CD8-positive, alpha-beta memory T cell (primary cell): ENCODE measurements at regions not wholly inside any gene's neighbourhood (a gene's known extent, or its start where the extent isn't known, plus 50 kb on each side); places are given as distances from the start of the nearest gene placed in this dataset.
"Not testable (repeated sequence)": the region's sequence is repeated elsewhere in the genome, so short reads cannot be mapped to it uniquely, and the experiment has no call there.

ENCODE experiments used
- CTCF ChIA-PET: fragments of 350-600 bp; sonication (Branson Sonifier 250); formaldehyde crosslinking; loops from one replicate; lab custom pipeline; 2021; ENCODE audit warnings: antibody characterized with exemption; lab: Charles Lee
- POLR2A ChIA-PET: fragments of 350-600 bp; sonication (Branson Sonifier 250); formaldehyde crosslinking; loops from one replicate; lab custom pipeline; 2021; ENCODE audit warnings: antibody characterized with exemption; lab: Charles Lee
- DNase-seq, 5 donors: peaks; one replicate each; pipeline versions ENCODE4 v3.0.0 to v3.0.0-alpha.2; 2020 to 2022; ENCODE audit warnings: mixed read lengths in 1 of 5
- H3K27ac ChIP-seq: one replicate; pipeline ENCODE4 v1.7.0; 2013; ENCODE audit warnings: low read depth, mild to moderate bottlenecking, low read length, moderate library complexity
- H3K27me3 ChIP-seq: 2 replicates; pipeline ENCODE4 v1.7.0; 2013; ENCODE audit warnings: low read length, mild to moderate bottlenecking; ENCODE audit not compliant: insufficient read depth, poor library complexity, severe bottlenecking
- H3K36me3 ChIP-seq: 2 replicates; pipeline ENCODE4 v1.7.0; 2013; ENCODE audit warnings: mild to moderate bottlenecking, low read length, moderate library complexity; ENCODE audit not compliant: insufficient read depth
- H3K4me1 ChIP-seq: 2 replicates; pipeline ENCODE4 v1.7.0; 2013; ENCODE audit warnings: mild to moderate bottlenecking, low read length, moderate library complexity; ENCODE audit not compliant: insufficient read depth
- H3K4me3 ChIP-seq: 2 replicates; pipeline ENCODE4 v1.7.0; 2013; ENCODE audit warnings: mild to moderate bottlenecking, low read length
- H3K9me3 ChIP-seq: 2 replicates; pipeline ENCODE4 v1.7.0; 2013; ENCODE audit warnings: mild to moderate bottlenecking, low read length
- H3K27ac Mint-ChIP-seq, 8 donors: one replicate each; pipeline ENCODE4 v1.8.0; 2020 to 2021; ENCODE audit warnings: mixed read lengths in 8 of 8, mild to moderate bottlenecking in 6 of 8, inconsistent platforms in 3 of 8, moderate library complexity in 3 of 8
- H3K27me3 Mint-ChIP-seq, 2 donors: one replicate each; pipeline ENCODE4 v1.8.0; 2020 to 2021; ENCODE audit warnings: mixed read lengths in 2 of 2, mild to moderate bottlenecking in 1 of 2, moderate library complexity in 1 of 2
- H3K36me3 Mint-ChIP-seq, 3 donors: one replicate each; pipeline ENCODE4 v1.8.0; 2020 to 2021; ENCODE audit warnings: mixed read lengths in 3 of 3, inconsistent platforms in 1 of 3, mild to moderate bottlenecking in 1 of 3
- H3K4me1 Mint-ChIP-seq, 3 donors: one replicate each; pipeline ENCODE4 v1.8.0; 2020 to 2021; ENCODE audit warnings: mixed read lengths in 3 of 3, inconsistent platforms in 1 of 3, mild to moderate bottlenecking in 1 of 3
- H3K4me3 Mint-ChIP-seq, 7 donors: one replicate each; pipeline ENCODE4 v1.8.0; 2020 to 2021; ENCODE audit warnings: mixed read lengths in 7 of 7, mild to moderate bottlenecking in 6 of 7, moderate library complexity in 4 of 7, inconsistent platforms in 2 of 7
- H3K9me3 Mint-ChIP-seq, 5 donors: one replicate each; pipeline ENCODE4 v1.8.0; 2020 to 2022; ENCODE audit warnings: mixed read lengths in 5 of 5, mild to moderate bottlenecking in 3 of 5, moderate library complexity in 2 of 5, inconsistent platforms in 1 of 5

DNA sequence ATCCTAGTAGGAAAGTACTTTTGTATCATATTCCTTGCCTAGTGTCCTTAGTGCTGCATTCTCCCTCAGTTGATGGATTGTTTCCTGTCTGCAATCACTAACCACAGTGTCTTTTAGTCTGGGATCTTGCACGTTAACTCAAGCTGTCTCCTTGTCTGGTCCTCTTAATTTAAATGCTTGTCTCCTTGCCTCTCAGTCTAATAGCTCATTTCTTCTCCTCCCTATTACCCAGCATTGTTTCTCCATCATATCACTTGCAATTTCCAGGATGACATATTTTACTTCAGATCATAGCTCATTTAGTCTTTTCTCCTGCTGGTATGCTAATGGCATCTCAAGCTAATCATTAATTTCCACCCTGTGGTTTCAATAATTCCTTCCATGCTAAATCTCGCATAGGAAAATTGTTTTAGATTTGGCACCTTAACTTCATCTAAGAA is 2052.0 kb upstream of the C9orf72 start:
- Histone ChIP-seq H3K4me1 (no peaks in the 10 kb centered on the region), H3K27ac (no peak overlapping the region), H3K27me3 (no peaks in the 10 kb centered on the region), H3K36me3 (no peaks in the 10 kb centered on the region), H3K9me3 (no peaks in the 10 kb centered on the region), H3K4me3 (no peak overlapping the region)
- Mint-ChIP-seq H3K9me3 (peaks cover 2 to 5% (median 3%) of the 10 kb centered on the region in 5 donors), H3K27me3 (no peaks in the 10 kb centered on the region), H3K36me3 (no peaks in the 10 kb centered on the region), H3K4me1 (no peaks in the 10 kb centered on the region), H3K4me3 (no peak overlapping the region), H3K27ac (no peak overlapping the region)
- DNase-seq: no peak
- ChIA-PET CTCF (no interaction called here), POLR2A (no interaction called here)

- Histone ChIP-seq H3K27me3 (no peaks in the 10 kb centered on the region), H3K27ac (no peak overlapping the region)
- H3K9me3 Mint-ChIP-seq: peaks cover 2 to 5% (median 3%) of the 10 kb centered on the region in 5 donors
Measured at GRCh38 chr9:29625931-29626330, 2052.7 kb upstream of the C9orf72 start.

DNA sequence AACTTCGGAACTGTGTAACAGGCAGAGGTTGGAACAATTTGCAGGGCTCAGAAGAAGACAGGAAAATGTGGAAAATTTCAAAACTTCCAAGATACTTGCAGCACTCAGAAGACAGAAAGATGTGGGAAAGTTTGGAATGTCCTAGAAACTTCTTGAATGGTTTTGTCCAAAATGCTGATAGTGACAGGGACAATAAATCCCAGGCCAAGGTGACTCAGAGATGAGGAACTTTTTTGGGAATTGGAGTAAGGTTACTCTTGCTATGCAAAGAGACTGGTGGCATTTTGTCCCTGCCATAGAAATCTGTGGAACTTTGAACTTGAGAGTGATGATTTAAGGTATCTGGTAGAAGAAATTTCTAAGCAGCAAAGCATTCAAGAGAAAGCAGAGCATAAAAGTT is 2055.6 kb upstream of the C9orf72 start:
- H3K4me3 Mint-ChIP-seq, H3K4me1 ChIP-seq, H3K36me3 Mint-ChIP-seq: not testable (repeated sequence)

More at GRCh38 chr9:29625931-29626330, 2052.7 kb upstream of the C9orf72 start:
- no peaks in the 10 kb centered on the region for H3K27me3 Mint-ChIP-seq
- Histone ChIP-seq H3K4me3 (no peak overlapping the region), H3K36me3 (no peaks in the 10 kb centered on the region), H3K9me3 (no peaks in the 10 kb centered on the region), H3K4me1 (no peaks in the 10 kb centered on the region)
- no peak overlapping the region for H3K27ac Mint-ChIP-seq
- no peaks in the 10 kb centered on the region for H3K4me1 Mint-ChIP-seq
- no peak overlapping the region for H3K4me3 Mint-ChIP-seq
- no peak for DNase-seq
- H3K36me3 Mint-ChIP-seq: no peaks in the 10 kb centered on the region
- ChIA-PET CTCF (no interaction called here), POLR2A (no interaction called here)

DNA sequence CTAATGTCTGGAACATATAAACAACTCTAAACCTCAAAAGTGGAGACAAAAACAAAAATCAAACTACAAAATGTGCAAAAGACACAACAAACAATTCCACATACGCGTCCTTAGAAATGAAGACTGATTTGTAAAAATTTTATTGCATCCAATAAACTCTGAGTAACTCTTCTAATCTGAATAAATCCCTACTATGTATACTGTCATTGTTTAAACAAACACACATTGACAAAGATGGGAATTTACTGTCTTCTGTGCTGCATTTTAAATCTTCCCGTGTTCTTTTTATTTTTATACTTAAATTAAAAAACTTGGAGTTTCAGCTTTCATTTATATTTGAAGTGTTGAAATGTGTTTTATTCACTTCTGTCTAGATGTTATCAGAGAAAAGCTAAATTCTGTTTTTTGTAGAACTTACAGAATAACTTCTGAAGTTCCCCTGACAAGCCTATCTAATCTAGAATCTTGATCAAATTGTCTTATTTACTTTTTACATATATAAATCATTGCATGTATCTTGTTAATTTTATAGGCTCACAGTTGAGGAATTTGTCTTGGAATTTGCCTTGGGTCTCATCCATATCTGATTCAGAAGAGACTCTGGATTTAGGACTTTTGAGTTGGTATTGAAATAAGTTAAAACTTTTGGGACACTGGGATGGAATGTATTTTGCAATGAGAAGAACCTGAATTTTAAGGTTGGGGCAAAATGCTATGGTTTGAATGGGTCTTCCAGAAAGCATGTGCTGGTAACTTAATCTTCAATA is 2064.4 kb upstream of the C9orf72 start:
- no peak overlapping the region for H3K27ac Mint-ChIP-seq
- H3K9me3 Mint-ChIP-seq: peaks cover 0 to 7% (median 4%) of the 10 kb centered on the region in 5 donors
- H3K27me3 Mint-ChIP-seq: no peaks in the 10 kb centered on the region
- DNase-seq: no peak
- Histone ChIP-seq H3K27ac (no peak overlapping the region), H3K4me1 (no peaks in the 10 kb centered on the region), H3K4me3 (no peak overlapping the region), H3K36me3 (no peaks in the 10 kb centered on the region), H3K9me3 (no peaks in the 10 kb centered on the region), H3K27me3 (no peaks in the 10 kb centered on the region)
- CTCF ChIA-PET: no interaction called here
- POLR2A ChIA-PET: no interaction called here
- H3K4me1 Mint-ChIP-seq: no peaks in the 10 kb centered on the region
- H3K36me3 Mint-ChIP-seq: no peaks in the 10 kb centered on the region
- H3K4me3 Mint-ChIP-seq: no peak overlapping the region

More for the DNA sequence above, 2055.6 kb upstream of the C9orf72 start:
- H3K9me3 ChIP-seq, H3K27me3 Mint-ChIP-seq, H3K27ac ChIP-seq, CTCF ChIA-PET, H3K36me3 ChIP-seq, H3K4me3 ChIP-seq, H3K4me1 Mint-ChIP-seq, H3K9me3 Mint-ChIP-seq, POLR2A ChIA-PET, H3K27me3 ChIP-seq, DNase-seq, H3K27ac Mint-ChIP-seq: not testable (repeated sequence)

DNA sequence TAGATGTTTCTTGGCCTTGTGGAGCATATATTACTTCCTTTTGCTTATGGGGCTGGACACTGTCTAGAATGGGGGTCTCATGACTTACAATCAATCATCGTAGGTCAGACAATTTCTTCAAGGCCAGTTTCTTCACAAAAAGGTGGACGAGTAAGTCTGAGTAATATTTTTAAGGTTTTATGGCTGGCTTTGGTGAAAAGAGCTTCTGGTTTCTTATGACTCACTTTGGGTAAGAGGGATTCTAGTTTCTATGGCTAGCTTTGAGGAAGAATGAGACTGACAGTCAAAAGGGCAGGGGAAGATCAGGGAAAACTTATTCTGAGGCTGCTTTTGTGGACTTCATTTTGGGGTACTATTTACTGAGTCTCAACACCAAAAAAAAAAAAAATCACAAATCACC is 2067.2 kb upstream of the C9orf72 start:
- Mint-ChIP-seq H3K4me1 (no peaks in the 10 kb centered on the region), H3K27me3 (no peaks in the 10 kb centered on the region), H3K27ac (no peak overlapping the region), H3K9me3 (peaks cover 0 to 15% (median 4%) of the 10 kb centered on the region in 5 donors), H3K4me3 (no peak overlapping the region), H3K36me3 (no peaks in the 10 kb centered on the region)
- Histone ChIP-seq H3K36me3 (no peaks in the 10 kb centered on the region), H3K27ac (no peak overlapping the region), H3K4me3 (no peak overlapping the region), H3K27me3 (no peaks in the 10 kb centered on the region), H3K9me3 (no peaks in the 10 kb centered on the region), H3K4me1 (no peaks in the 10 kb centered on the region)
- ChIA-PET CTCF (no interaction called here), POLR2A (no interaction called here)
- DNase-seq: no peak

GRCh38 chr9:29644514-29644913 is 2071.2 kb upstream of the C9orf72 start:
- Histone ChIP-seq H3K36me3 (no peaks in the 10 kb centered on the region), H3K4me1 (no peaks in the 10 kb centered on the region), H3K27ac (no peak overlapping the region), H3K4me3 (no peak overlapping the region), H3K27me3 (no peaks in the 10 kb centered on the region), H3K9me3 (no peaks in the 10 kb centered on the region)
- no peak for DNase-seq
- ChIA-PET CTCF (no interaction called here), POLR2A (no interaction called here)
- Mint-ChIP-seq H3K27me3 (no peaks in the 10 kb centered on the region), H3K4me3 (no peak overlapping the region), H3K9me3 (peaks cover 0 to 20% (median 0%) of the 10 kb centered on the region in 5 donors), H3K36me3 (no peaks in the 10 kb centered on the region), H3K4me1 (no peaks in the 10 kb centered on the region), H3K27ac (no peak overlapping the region)

GRCh38 chr9:29647451-29647850 is 2074.2 kb upstream of the C9orf72 start:
- CTCF ChIA-PET: no interaction called here
- Histone ChIP-seq H3K36me3 (no peaks in the 10 kb centered on the region), H3K4me3 (no peak overlapping the region), H3K27ac (no peak overlapping the region), H3K27me3 (no peaks in the 10 kb centered on the region), H3K4me1 (no peaks in the 10 kb centered on the region), H3K9me3 (no peaks in the 10 kb centered on the region)
- Mint-ChIP-seq H3K27ac (no peak overlapping the region), H3K36me3 (no peaks in the 10 kb centered on the region), H3K9me3 (peaks cover 0 to 19% (median 2%) of the 10 kb centered on the region in 5 donors), H3K4me1 (no peaks in the 10 kb centered on the region), H3K27me3 (no peaks in the 10 kb centered on the region), H3K4me3 (no peak overlapping the region)
- POLR2A ChIA-PET: no interaction called here
- no peak for DNase-seq

DNA sequence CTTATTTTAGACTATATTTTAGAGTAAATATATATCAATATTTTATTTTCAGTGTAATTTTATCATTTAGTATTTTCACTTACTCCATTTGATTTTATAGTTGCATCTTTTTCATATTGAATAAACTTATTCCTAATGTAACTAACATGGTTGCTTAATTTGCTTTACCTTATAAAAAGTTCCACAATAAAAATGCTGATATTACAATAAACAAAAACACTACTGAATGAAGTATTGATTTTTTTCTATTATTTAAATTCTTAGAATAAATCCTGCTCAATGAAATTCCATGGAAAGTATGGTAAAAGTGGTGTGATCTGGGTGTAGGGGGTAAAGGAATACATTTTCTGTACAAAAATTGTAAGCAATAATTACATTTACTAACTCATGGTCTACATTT is 2074.9 kb upstream of the C9orf72 start:
- no peak overlapping the region for H3K27ac Mint-ChIP-seq
- no peak for DNase-seq
- POLR2A ChIA-PET: no interaction called here
- H3K27me3 Mint-ChIP-seq: no peaks in the 10 kb centered on the region
- no peaks in the 10 kb centered on the region for H3K36me3 Mint-ChIP-seq
- no peak overlapping the region for H3K4me3 Mint-ChIP-seq
- H3K9me3 Mint-ChIP-seq: peaks cover 0 to 17% (median 2%) of the 10 kb centered on the region in 5 donors
- CTCF ChIA-PET: no interaction called here
- H3K4me1 Mint-ChIP-seq: no peaks in the 10 kb centered on the region
- no peak overlapping the region for H3K27ac ChIP-seq
- no peak overlapping the region for H3K4me3 ChIP-seq
- H3K4me1 ChIP-seq: no peaks in the 10 kb centered on the region
- no peaks in the 10 kb centered on the region for H3K36me3 ChIP-seq
- H3K27me3 ChIP-seq: no peaks in the 10 kb centered on the region
- H3K9me3 ChIP-seq: no peaks in the 10 kb centered on the region
